Ectodermal cell (in vitro differentiated cells): ENCODE measurements at regions not wholly inside any gene's neighbourhood (a gene's known extent, or its start where the extent isn't known, plus 50 kb on each side); places are given as distances from the start of the nearest gene placed in this dataset.
"Not testable (repeated sequence)": the region's sequence is repeated elsewhere in the genome, so short reads cannot be mapped to it uniquely, and the experiment has no call there.

Source experiments
- H3K27ac ChIP-seq: 2 replicates; pipeline ENCODE4 v1.7.0; 2013; ENCODE audit warnings: mild to moderate bottlenecking, low read depth, low read length; ENCODE audit not compliant: insufficient read depth, poor library complexity, severe bottlenecking
- H3K27me3 ChIP-seq: 2 replicates; pipeline ENCODE4 v1.7.0; 2013; ENCODE audit warnings: mild to moderate bottlenecking, low read length; ENCODE audit not compliant: insufficient read depth, control insufficient read depth, poor library complexity, severe bottlenecking
- H3K36me3 ChIP-seq: one replicate; pipeline ENCODE4 v1.7.0; 2013; ENCODE audit warnings: low read length; ENCODE audit not compliant: control insufficient read depth, insufficient read depth
- H3K4me1 ChIP-seq: one replicate; pipeline ENCODE4 v1.7.0; 2013; ENCODE audit warnings: low read length; ENCODE audit not compliant: control insufficient read depth, insufficient read depth
- H3K4me3 ChIP-seq: 2 replicates; pipeline ENCODE4 v1.7.0; 2013; ENCODE audit warnings: low read depth, low read length, control low read depth; ENCODE audit not compliant: insufficient read depth
- H3K9me3 ChIP-seq: 2 replicates; pipeline ENCODE4 v1.7.0; 2013; ENCODE audit warnings: mild to moderate bottlenecking, low read length, moderate library complexity; ENCODE audit not compliant: control insufficient read depth
- WGBS, 2 experiments: methylation state at CpG; one replicate each; pipeline ENCODE4 v1.1.7; 2013; ENCODE audit warnings: missing lambda C conversion rate in 2 of 2; 5-methylcytosine and 5-hydroxymethylcytosine counted together

DNA sequence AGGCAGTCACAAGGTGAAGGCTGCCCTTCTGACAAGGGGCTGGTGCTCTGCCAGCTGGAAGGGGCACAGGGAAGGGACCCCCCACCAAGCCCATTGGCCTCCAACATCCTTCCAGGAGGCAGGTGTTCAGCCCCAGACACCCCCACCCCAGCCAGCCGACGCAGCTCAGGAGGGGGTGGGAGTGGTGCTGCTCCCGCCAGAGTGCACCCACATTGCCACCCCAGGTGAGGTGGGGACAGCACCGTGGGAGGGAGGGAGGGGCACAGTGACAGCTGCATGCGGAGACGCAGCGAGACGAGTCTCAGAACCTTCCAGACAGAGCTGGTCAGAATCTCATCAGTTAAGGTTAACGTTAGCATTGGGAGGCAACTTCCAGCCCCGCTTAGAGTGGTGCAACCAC is 121.6 kb upstream of the FOXD4L5 start:
- H3K9me3 ChIP-seq: peaks cover 21% of the 10 kb centered on the region
- WGBS, 2 experiments: 85 to 87% methylated on average over 8 to 10 of the region's 10 CpGs
- H3K36me3 ChIP-seq, H3K4me3 ChIP-seq, H3K4me1 ChIP-seq, H3K27me3 ChIP-seq, H3K27ac ChIP-seq: not testable (repeated sequence)

GRCh38 chr9:65405766-65406165 is 120.8 kb upstream of the FOXD4L5 start:
- not testable (repeated sequence) for H3K4me3 ChIP-seq, H3K27ac ChIP-seq, H3K27me3 ChIP-seq, H3K4me1 ChIP-seq, H3K36me3 ChIP-seq
- 81 to 84% methylated on average over 11 of the region's 11 CpGs for WGBS, 2 experiments
- peaks cover 18% of the 10 kb centered on the region for H3K9me3 ChIP-seq

GRCh38 chr9:65405253-65405652 is 120.2 kb upstream of the FOXD4L5 start:
- 78 to 79% methylated on average over 4 to 6 of the region's 6 CpGs for WGBS, 2 experiments
- no peak overlapping the region for H3K4me3 ChIP-seq

DNA sequence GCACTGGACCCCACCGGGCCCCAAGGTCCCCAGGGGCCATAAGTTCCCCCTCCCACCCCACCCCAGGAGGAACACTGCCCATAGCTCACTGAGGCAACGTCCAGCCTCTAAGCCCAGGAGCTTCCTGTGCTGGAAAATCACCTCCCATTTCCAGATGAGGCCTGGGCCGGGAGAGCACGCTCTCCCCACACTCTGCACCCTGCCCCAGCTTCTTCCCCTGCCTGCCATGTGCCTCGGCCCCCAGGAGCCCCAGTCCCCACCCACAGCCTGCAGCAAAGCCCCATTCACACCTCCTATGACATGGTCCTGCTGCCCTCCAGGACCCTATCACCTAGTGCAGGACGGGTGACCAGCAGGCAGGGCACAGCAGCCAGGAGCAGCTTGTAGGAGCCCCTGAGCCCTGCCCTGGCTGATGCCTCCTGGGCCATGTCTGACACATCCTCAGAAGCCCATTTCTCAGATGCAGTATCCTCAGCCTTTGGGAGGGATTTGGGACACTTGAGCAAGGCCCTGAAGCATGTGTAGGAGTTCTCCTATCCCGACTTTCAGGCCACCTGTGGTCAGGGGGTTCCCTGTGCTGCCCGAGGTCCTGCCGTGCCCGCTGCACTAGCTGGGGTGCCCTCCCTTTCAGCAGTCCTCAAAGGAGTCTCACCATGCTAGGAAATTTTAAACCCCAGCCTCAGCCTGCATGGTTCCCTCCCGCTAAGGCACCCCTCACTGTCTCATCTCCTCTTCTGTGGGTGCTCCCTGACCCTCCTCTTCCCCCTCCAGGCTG is 119.4 kb upstream of the FOXD4L5 start:
- Histone ChIP-seq H3K27ac (no peak overlapping the region), H3K9me3 (peaks cover 10% of the 10 kb centered on the region), H3K4me1 (no peaks in the 10 kb centered on the region), H3K4me3 (no peak overlapping the region), H3K27me3 (no peaks in the 10 kb centered on the region), H3K36me3 (no peaks in the 10 kb centered on the region)
- WGBS, 2 experiments: 74 to 75% methylated on average over 11 of the region's 11 CpGs

More at GRCh38 chr9:65405253-65405652, 120.2 kb upstream of the FOXD4L5 start:
- peaks cover 18% of the 10 kb centered on the region for H3K9me3 ChIP-seq
- no peak overlapping the region for H3K27ac ChIP-seq
- H3K27me3 ChIP-seq: no peaks in the 10 kb centered on the region
- no peaks in the 10 kb centered on the region for H3K4me1 ChIP-seq
- H3K36me3 ChIP-seq: no peaks in the 10 kb centered on the region

DNA sequence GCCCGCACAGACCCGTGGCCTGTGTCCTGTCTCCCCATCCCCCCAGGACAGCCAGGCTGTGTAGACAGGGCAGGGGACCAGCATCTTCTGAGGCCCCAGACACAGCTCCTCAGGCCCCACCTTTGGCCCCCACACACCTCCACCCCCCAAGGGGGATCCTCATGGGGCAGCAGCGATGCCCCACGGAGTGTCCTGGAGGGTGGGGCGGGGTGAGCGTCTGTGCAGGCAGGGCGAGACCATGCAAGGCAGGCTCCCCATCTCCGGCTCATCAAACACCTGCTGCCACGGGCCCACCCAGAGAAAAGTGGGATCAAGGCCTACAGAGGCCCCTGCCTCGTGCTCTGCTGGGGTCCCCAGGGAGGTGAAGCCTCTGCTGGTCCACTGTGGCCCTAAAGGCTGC is 118.7 kb upstream of the FOXD4L5 start:
- Histone ChIP-seq H3K27ac (no peak overlapping the region), H3K36me3 (no peaks in the 10 kb centered on the region), H3K4me3 (no peak overlapping the region), H3K4me1 (no peaks in the 10 kb centered on the region), H3K27me3 (no peaks in the 10 kb centered on the region), H3K9me3 (peaks cover 7% of the 10 kb centered on the region)
- 80 to 83% methylated on average over 10 of the region's 10 CpGs for WGBS, 2 experiments

DNA sequence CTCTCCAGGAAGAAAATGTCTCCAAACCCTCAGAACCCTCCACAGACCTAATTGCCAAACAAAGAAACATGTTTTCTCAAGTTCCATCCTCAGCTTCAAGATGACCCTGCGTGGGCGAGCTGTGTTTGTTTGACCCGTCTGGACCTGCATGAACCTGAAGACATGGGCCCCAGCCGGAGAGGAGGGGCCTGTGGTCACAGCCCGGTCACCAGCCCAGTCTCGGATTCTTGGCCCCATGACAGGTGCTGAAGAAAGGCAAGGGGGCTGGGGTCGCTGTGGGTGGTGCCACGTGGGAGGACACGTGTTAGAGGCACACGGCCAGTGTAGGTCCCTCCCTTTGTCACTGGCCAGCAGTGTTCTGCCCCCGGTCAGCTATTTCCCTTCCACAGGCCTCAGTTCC is 118.1 kb upstream of the FOXD4L5 start:
- 75 to 76% methylated on average over 11 of the region's 11 CpGs for WGBS, 2 experiments
- H3K4me3 ChIP-seq, H3K36me3 ChIP-seq: not testable (repeated sequence)

GRCh38 chr9:65402206-65402870 is 117.3 kb upstream of the FOXD4L5 start:
- not testable (repeated sequence) for H3K36me3 ChIP-seq, H3K4me1 ChIP-seq, H3K27ac ChIP-seq, H3K9me3 ChIP-seq, H3K27me3 ChIP-seq, H3K4me3 ChIP-seq
- WGBS, 2 experiments: 85 to 89% methylated on average over 18 of the region's 18 CpGs

More for the DNA sequence above, 118.1 kb upstream of the FOXD4L5 start:
- H3K27me3 ChIP-seq, H3K4me1 ChIP-seq, H3K9me3 ChIP-seq, H3K27ac ChIP-seq: not testable (repeated sequence)

- H3K9me3 ChIP-seq, H3K4me1 ChIP-seq, H3K27ac ChIP-seq, H3K36me3 ChIP-seq, H3K27me3 ChIP-seq, H3K4me3 ChIP-seq: not testable (repeated sequence)
- 79 to 80% methylated on average over 9 of the region's 9 CpGs for WGBS, 2 experiments
Observed at GRCh38 chr9:65401456-65402045, 116.5 kb upstream of the FOXD4L5 start.

GRCh38 chr9:65400886-65401285 is 115.9 kb upstream of the FOXD4L5 start:
- H3K36me3 ChIP-seq: no peaks in the 10 kb centered on the region
- H3K4me3 ChIP-seq: no peak overlapping the region
- H3K9me3 ChIP-seq: peaks cover 7% of the 10 kb centered on the region
- no peak overlapping the region for H3K27ac ChIP-seq
- 81 to 82% methylated on average over 9 of the region's 9 CpGs for WGBS, 2 experiments
- H3K4me1 ChIP-seq: no peaks in the 10 kb centered on the region
- no peaks in the 10 kb centered on the region for H3K27me3 ChIP-seq
